Tibial artery (tissue), 4 donors: ENCODE measurements at regions not wholly inside any gene's neighbourhood (a gene's known extent, or its start where the extent isn't known, plus 50 kb on each side); places are given as distances from the start of the nearest gene placed in this dataset.

ENCODE experiments used
- DNase-seq, 2 donors: peaks; one replicate each; pipeline ENCODE4 v3.0.0-alpha.2; 2019
- H3K27ac ChIP-seq, 2 donors: fragments of 200-600 bp; sonication (generic) in 1 of 2; 1 replicate in 1 of 2; 2 replicates in 1 of 2; pipeline ENCODE4 v1.5.1; 2018 to 2019; ENCODE audit warnings: mild to moderate bottlenecking in 1 of 2
- H3K27me3 ChIP-seq, 2 donors: fragments of 200-600 bp; sonication (generic) in 1 of 2; one replicate each; pipeline versions ENCODE4 v1.5.1 to v1.6.0; 2016 to 2019
- H3K36me3 ChIP-seq, 3 donors: fragments of 200-600 bp; sonication (generic) in 2 of 3; one replicate each; pipeline ENCODE4 v1.5.1; 2016 to 2019; ENCODE audit warnings: mild to moderate bottlenecking in 2 of 3
- H3K4me1 ChIP-seq, 4 donors: fragments of 200-600 bp; sonication (generic) in 2 of 4; 1 replicate in 3 of 4; 2 replicates in 1 of 4; pipeline ENCODE4 v1.5.1; 2016 to 2019
- H3K4me3 ChIP-seq, 2 donors: fragments of 200-600 bp; sonication (generic) in 1 of 2; 1 replicate in 1 of 2; 2 replicates in 1 of 2; pipeline ENCODE4 v1.5.1; 2018 to 2019; ENCODE audit warnings: mild to moderate bottlenecking in 2 of 2
- H3K9me3 ChIP-seq, 3 donors: fragments of 200-600 bp; sonication (generic) in 1 of 3; one replicate each; pipeline ENCODE4 v1.5.1; 2016 to 2019
- intact Hi-C: fragments of 100-400 bp; cut with DNase I; formaldehyde crosslinking; loops from one replicate; pipeline ENCODE4 v1.15.0; 2023; ENCODE audit warnings: low total_unique reads
- TF ChIP-seq, protein P1 (sequence below), 2 experiments: fragments of 200-600 bp in 1 of 2; fragments of 450-650 bp in 1 of 2; IDR thresholded peaks; one replicate each; pipeline ENCODE4 v1.5.1; 2017 to 2019; ENCODE audit warnings: antibody characterized with exemption in 2 of 2, mild to moderate bottlenecking in 1 of 2, moderate library complexity in 1 of 2

- Histone ChIP-seq H3K27me3 (no peaks in the 10 kb centered on the region), H3K4me3 (no peak overlapping the region), H3K36me3 (no peaks in the 10 kb centered on the region), H3K9me3 (no peaks in the 10 kb centered on the region), H3K27ac (no peak overlapping the region), H3K4me1 (no peaks in the 10 kb centered on the region)
- TF ChIP-seq, protein P1, sequence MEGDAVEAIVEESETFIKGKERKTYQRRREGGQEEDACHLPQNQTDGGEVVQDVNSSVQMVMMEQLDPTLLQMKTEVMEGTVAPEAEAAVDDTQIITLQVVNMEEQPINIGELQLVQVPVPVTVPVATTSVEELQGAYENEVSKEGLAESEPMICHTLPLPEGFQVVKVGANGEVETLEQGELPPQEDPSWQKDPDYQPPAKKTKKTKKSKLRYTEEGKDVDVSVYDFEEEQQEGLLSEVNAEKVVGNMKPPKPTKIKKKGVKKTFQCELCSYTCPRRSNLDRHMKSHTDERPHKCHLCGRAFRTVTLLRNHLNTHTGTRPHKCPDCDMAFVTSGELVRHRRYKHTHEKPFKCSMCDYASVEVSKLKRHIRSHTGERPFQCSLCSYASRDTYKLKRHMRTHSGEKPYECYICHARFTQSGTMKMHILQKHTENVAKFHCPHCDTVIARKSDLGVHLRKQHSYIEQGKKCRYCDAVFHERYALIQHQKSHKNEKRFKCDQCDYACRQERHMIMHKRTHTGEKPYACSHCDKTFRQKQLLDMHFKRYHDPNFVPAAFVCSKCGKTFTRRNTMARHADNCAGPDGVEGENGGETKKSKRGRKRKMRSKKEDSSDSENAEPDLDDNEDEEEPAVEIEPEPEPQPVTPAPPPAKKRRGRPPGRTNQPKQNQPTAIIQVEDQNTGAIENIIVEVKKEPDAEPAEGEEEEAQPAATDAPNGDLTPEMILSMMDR (IDR thresholded peaks at IDR 0.05), result no peak
- no peak for DNase-seq
- intact Hi-C loops, result no loop called here
Observed at GRCh38 chr5:144788556-144788955, 617.9 kb downstream of the KCTD16 start.

GRCh38 chr5:144788046-144788445, 617.4 kb downstream of the KCTD16 start:
- Histone ChIP-seq H3K4me3 (no peak overlapping the region), H3K27ac (no peak overlapping the region)

GRCh38 chr5:144779368-144779767, 608.7 kb downstream of the KCTD16 start:
- H3K4me3 ChIP-seq, result no peak overlapping the region
- H3K27ac ChIP-seq, result no peak overlapping the region
- TF ChIP-seq, protein P1 (IDR thresholded peaks at IDR 0.05), result no peak
- no peaks in the 10 kb centered on the region for H3K9me3 ChIP-seq
- H3K4me1 ChIP-seq, result no peaks in the 10 kb centered on the region
- DNase-seq, result no peak
- H3K27me3 ChIP-seq, result no peaks in the 10 kb centered on the region
- intact Hi-C loops, result no loop called here
- H3K36me3 ChIP-seq, result no peaks in the 10 kb centered on the region

More at GRCh38 chr5:144788046-144788445, 617.4 kb downstream of the KCTD16 start:
- no peaks in the 10 kb centered on the region for H3K27me3 ChIP-seq
- no peaks in the 10 kb centered on the region for H3K36me3 ChIP-seq
- intact Hi-C loops, result no loop called here
- H3K9me3 ChIP-seq, result no peaks in the 10 kb centered on the region
- H3K4me1 ChIP-seq, result no peaks in the 10 kb centered on the region
- TF ChIP-seq, protein P1 (IDR thresholded peaks at IDR 0.05), result no peak
- no peak for DNase-seq

DNA sequence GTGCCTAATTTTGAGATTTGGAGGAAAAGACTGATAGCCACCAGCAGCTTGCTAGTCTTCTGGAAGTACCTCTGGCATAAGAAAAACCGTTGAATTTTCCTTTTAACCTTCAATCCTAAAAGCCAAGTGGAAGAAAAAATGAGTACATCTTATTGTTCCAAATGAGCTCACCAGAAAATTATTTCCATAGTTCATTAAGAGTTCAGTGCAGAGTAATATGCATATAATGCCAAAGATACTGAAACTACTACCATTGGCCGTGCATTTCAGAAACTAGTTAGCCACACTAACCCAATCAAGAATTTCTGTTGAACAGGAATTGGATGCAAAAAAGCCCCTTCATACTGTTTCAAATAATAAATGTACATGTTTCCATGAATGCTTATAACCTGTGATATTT, 607.9 kb downstream of the KCTD16 start:
- no peak overlapping the region for H3K4me3 ChIP-seq
- intact Hi-C loops, result no loop called here
- TF ChIP-seq, protein P1 (IDR thresholded peaks at IDR 0.05), result no peak
- H3K36me3 ChIP-seq, result no peaks in the 10 kb centered on the region
- H3K4me1 ChIP-seq, result no peaks in the 10 kb centered on the region
- no peak overlapping the region for H3K27ac ChIP-seq
- no peak for DNase-seq
- H3K27me3 ChIP-seq, result no peaks in the 10 kb centered on the region
- no peaks in the 10 kb centered on the region for H3K9me3 ChIP-seq

GRCh38 chr5:144774197-144774596, 603.5 kb downstream of the KCTD16 start:
- no peak overlapping the region for H3K4me3 ChIP-seq
- no peak overlapping the region for H3K27ac ChIP-seq
- H3K9me3 ChIP-seq, result no peaks in the 10 kb centered on the region
- intact Hi-C loops, result no loop called here
- TF ChIP-seq, protein P1 (IDR thresholded peaks at IDR 0.05), result no peak
- H3K36me3 ChIP-seq, result no peaks in the 10 kb centered on the region
- no peaks in the 10 kb centered on the region for H3K4me1 ChIP-seq
- no peaks in the 10 kb centered on the region for H3K27me3 ChIP-seq
- DNase-seq, result no peak

DNA sequence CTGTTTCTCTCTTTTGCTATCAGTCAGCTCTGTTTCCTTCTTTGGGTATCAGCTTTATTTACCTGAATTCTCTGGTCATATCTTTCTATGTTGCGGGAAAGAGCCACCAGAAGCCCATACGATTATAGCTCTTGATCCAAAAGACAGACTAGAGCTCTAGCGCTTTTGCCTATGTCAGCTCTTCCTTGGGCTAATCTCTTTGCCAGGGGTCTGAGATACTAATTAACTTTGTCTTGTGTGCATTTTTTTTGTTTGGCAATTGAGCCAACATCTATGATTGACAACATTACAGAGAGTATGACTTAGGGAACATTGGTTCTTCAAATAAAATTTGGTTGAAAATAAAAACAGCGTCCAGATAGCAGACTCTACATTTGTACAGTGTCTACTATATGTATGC, 603.0 kb downstream of the KCTD16 start:
- no peaks in the 10 kb centered on the region for H3K27me3 ChIP-seq
- intact Hi-C loops, result no loop called here

More for the DNA sequence above, 603.0 kb downstream of the KCTD16 start:
- TF ChIP-seq, protein P1 (IDR thresholded peaks at IDR 0.05), result no peak
- H3K9me3 ChIP-seq, result no peaks in the 10 kb centered on the region
- H3K4me3 ChIP-seq, result no peak overlapping the region
- H3K27ac ChIP-seq, result no peak overlapping the region
- no peaks in the 10 kb centered on the region for H3K4me1 ChIP-seq
- H3K36me3 ChIP-seq, result no peaks in the 10 kb centered on the region
- no peak for DNase-seq
